ENCODE measurements at regions not wholly inside any gene's neighbourhood (a gene's known extent, or its start where the extent isn't known, plus 50 kb on each side); places are given as distances from the start of the nearest gene placed in this dataset.

DNA sequence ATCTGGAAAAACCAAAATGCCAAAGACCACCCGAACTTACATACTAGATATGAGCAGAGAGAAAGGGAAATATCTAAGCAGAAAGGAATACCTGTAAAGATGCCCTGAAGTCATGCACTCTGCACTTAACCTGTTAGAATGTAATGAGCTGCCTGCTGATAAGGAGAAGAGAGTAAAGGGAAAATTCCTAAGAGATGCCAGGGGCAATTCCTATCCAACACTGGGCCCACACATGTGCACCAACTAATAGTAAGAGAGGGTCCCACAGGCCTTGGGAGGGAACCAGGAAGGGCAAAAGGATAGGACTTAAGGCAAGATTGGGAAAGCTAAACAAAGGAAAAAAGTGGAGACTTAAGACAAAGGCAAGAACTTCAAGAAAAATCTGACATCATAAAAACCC, 189.5 kb downstream of the NSUN3 start:
- Mint-ChIP-seq H3K27ac (ENCODE audit: unreplicated experiment) (no peak overlapping the region), H3K4me1 (ENCODE audit: low read depth) (no peaks in the 10 kb centered on the region), H3K27me3 (ENCODE audit: low read depth) (peaks cover 15% of the 10 kb centered on the region), H3K4me3 (ENCODE audit: unreplicated experiment) (no peak overlapping the region), H3K9me3 (ENCODE audit: low read depth) (no peaks in the 10 kb centered on the region), H3K36me3 (ENCODE audit: low read depth) (no peaks in the 10 kb centered on the region)
- TF ChIP-seq, protein P1, sequence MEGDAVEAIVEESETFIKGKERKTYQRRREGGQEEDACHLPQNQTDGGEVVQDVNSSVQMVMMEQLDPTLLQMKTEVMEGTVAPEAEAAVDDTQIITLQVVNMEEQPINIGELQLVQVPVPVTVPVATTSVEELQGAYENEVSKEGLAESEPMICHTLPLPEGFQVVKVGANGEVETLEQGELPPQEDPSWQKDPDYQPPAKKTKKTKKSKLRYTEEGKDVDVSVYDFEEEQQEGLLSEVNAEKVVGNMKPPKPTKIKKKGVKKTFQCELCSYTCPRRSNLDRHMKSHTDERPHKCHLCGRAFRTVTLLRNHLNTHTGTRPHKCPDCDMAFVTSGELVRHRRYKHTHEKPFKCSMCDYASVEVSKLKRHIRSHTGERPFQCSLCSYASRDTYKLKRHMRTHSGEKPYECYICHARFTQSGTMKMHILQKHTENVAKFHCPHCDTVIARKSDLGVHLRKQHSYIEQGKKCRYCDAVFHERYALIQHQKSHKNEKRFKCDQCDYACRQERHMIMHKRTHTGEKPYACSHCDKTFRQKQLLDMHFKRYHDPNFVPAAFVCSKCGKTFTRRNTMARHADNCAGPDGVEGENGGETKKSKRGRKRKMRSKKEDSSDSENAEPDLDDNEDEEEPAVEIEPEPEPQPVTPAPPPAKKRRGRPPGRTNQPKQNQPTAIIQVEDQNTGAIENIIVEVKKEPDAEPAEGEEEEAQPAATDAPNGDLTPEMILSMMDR (IDR thresholded peaks at IDR 0.05) = no peak
- no peak for DNase-seq (ENCODE audit: low spot score)

DNA sequence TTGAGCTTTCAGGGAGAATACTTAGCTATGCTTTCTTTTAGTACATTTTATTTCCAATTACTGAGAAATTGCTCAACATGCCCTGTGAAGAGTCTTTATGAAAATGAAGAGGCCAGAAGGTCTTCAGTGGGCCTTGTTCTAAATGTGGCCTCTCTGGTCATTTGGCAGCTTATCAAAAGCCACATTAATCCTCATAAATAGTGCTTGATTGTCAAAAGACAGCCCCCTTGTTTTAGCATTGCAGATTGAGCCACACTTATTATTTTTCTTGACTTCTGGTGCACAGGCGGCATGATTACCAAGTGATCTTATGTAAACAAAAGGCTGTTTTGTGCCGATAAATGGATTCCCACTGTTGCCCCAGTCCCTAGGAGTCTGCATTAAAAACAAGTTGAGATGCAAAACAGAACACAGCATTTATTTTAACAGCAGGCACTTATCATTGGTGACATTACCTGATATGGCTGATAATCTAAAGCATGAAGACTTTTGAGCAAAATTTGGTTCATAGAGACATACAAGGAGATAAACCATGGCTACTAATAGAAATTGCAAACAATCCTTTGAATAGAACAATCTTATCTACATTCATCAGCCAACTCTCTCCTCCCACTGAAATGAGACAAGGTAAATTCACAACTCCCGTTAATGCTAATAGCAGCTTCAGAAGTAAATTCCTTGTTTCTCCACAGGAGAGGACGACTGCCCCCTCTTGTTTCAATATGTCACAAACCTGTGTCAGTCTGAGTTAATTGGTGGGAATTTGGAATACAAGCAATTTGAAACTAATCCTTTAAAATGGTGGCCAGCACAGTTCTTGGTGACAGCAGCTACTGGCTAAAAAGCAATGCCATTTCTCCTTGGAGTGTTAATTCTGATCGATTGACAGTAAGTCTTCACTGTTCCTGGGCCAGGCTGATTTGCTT, 194.3 kb downstream of the NSUN3 start:
- Mint-ChIP-seq H3K4me3 (ENCODE audit: unreplicated experiment) (no peak overlapping the region), H3K27ac (ENCODE audit: unreplicated experiment) (no peak overlapping the region), H3K4me1 (ENCODE audit: low read depth) (peaks cover 6% of the 10 kb centered on the region), H3K9me3 (ENCODE audit: low read depth) (no peaks in the 10 kb centered on the region), H3K27me3 (ENCODE audit: low read depth) (peaks cover 11% of the 10 kb centered on the region), H3K36me3 (ENCODE audit: low read depth) (no peaks in the 10 kb centered on the region)
- no peak for DNase-seq (ENCODE audit: low spot score)
- TF ChIP-seq, protein P1 (IDR thresholded peaks at IDR 0.05) = no peak

DNA sequence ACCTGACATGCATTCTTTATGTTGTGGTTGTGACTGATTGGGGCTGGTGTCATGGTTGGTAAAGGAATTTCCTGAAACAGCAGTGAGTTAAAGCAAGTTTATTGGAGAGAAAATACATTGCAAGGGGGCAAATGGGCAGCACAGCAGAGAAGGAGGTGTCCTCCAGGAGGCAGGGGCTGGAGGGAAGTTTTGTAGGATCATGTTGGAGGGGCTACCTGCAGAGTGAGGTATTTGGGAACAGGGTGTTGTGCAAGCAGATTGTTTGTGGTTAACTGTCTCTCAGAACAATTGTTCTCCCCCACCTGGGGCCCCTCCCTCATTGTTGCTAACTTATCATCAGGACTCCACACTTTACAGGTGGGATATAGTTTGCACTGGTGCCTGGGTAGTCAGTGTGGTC, 196.0 kb downstream of the NSUN3 start:
- DNase-seq (ENCODE audit: low spot score) = no peak
- H3K27ac Mint-ChIP-seq (ENCODE audit: unreplicated experiment) = no peak overlapping the region
- no peaks in the 10 kb centered on the region for H3K36me3 Mint-ChIP-seq (ENCODE audit: low read depth)
- TF ChIP-seq, protein P1 (IDR thresholded peaks at IDR 0.05) = no peak
- peaks cover 6% of the 10 kb centered on the region for H3K27me3 Mint-ChIP-seq (ENCODE audit: low read depth)
- H3K4me3 Mint-ChIP-seq (ENCODE audit: unreplicated experiment) = no peak overlapping the region
- peaks cover 6% of the 10 kb centered on the region for H3K4me1 Mint-ChIP-seq (ENCODE audit: low read depth)
- H3K9me3 Mint-ChIP-seq (ENCODE audit: low read depth) = no peaks in the 10 kb centered on the region

DNA sequence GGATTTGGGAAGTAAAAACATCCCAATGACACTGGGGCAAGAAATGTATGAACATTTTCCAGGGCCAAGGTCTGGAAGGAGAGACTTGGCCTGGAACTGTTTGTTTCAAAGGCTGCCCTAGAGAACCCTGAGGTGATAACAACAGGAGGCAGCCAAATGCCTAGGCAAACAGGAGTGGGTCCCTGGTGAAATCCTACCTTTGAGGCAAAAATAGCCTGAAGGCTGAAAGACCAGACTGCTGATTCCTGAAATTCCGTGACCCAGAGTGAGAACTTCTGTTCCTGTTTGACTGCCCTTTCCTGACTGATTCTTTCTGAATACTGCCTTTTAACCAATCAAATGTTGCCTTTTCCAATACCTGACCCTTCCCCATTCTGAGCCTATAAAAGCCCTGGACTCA, 196.4 kb downstream of the NSUN3 start:
- Mint-ChIP-seq H3K27ac (ENCODE audit: unreplicated experiment) (no peak overlapping the region), H3K9me3 (ENCODE audit: low read depth) (no peaks in the 10 kb centered on the region), H3K4me3 (ENCODE audit: unreplicated experiment) (no peak overlapping the region), H3K27me3 (ENCODE audit: low read depth) (peaks cover 8% of the 10 kb centered on the region), H3K36me3 (ENCODE audit: low read depth) (no peaks in the 10 kb centered on the region), H3K4me1 (ENCODE audit: low read depth) (peaks cover 6% of the 10 kb centered on the region)
- TF ChIP-seq, protein P1 (IDR thresholded peaks at IDR 0.05) = no peak
- DNase-seq (ENCODE audit: low spot score) = no peak

DNA sequence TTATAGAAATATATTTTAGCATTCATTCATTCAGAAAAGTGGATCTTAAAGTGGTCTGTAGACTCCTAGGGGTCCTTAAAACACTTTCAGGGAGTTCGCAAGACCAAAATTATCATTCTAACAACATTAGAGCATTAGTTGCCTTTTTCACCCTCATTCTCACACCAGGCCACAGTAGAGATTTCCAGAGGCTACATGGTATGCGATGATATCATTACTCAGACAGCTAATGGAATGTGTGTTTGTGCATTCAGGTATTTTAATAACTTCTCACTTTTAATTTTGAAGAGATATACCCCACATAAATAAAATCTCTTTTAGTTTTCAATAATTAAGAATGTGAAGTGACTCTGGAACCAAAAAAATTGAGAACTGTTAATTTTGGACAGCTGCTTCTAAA, 206.9 kb downstream of the NSUN3 start:
- DNase-seq (ENCODE audit: low spot score) = no peak
- Mint-ChIP-seq H3K4me1 (ENCODE audit: low read depth) (peaks cover 30% of the 10 kb centered on the region), H3K36me3 (ENCODE audit: low read depth) (no peaks in the 10 kb centered on the region), H3K4me3 (ENCODE audit: unreplicated experiment) (no peak overlapping the region), H3K27ac (ENCODE audit: unreplicated experiment) (peak overlapping the region; percentile 71), H3K9me3 (ENCODE audit: low read depth) (no peaks in the 10 kb centered on the region), H3K27me3 (ENCODE audit: low read depth) (peaks cover 2% of the 10 kb centered on the region)
- TF ChIP-seq, protein P1 (IDR thresholded peaks at IDR 0.05) = no peak

Data from chondrocyte (in vitro differentiated cells).